Liver (tissue), 8 donors: ENCODE measurements at regions not wholly inside any gene's neighbourhood (a gene's known extent, or its start where the extent isn't known, plus 50 kb on each side); places are given as distances from the start of the nearest gene placed in this dataset.
"Not testable (repeated sequence)": the region's sequence is repeated elsewhere in the genome, so short reads cannot be mapped to it uniquely, and the experiment has no call there.

Source experiments
- DNase-seq: peaks from one replicate; pipeline ENCODE4 v3.0.0-alpha.2; 2017; ENCODE audit warnings: low spot score
- H3K27ac ChIP-seq, 2 donors: one replicate each; pipeline ENCODE4 v1.7.0; 2013; ENCODE audit warnings: inconsistent platforms in 2 of 2, low read length in 2 of 2, control low read depth in 1 of 2, low read depth in 1 of 2, mild to moderate bottlenecking in 1 of 2
- H3K27me3 ChIP-seq, 4 donors: one replicate each; pipeline versions ENCODE4 v1.6.1 to v1.7.0; 2013; ENCODE audit warnings: low read length in 3 of 4, inconsistent platforms in 1 of 4, mild to moderate bottlenecking in 1 of 4, moderate library complexity in 1 of 4; ENCODE audit not compliant: control insufficient read depth in 4 of 4, insufficient read depth in 4 of 4
- H3K36me3 ChIP-seq, 4 donors: one replicate each; pipeline versions ENCODE4 v1.6.1 to v1.7.0; 2013; ENCODE audit warnings: low read length in 3 of 4, mild to moderate bottlenecking in 3 of 4, low read depth in 1 of 4, moderate library complexity in 1 of 4; ENCODE audit not compliant: control insufficient read depth in 4 of 4, insufficient read depth in 3 of 4
- H3K4me1 ChIP-seq, 4 donors: one replicate each; pipeline versions ENCODE4 v1.6.1 to v1.7.0; 2013; ENCODE audit warnings: low read length in 3 of 4, mild to moderate bottlenecking in 3 of 4, moderate library complexity in 1 of 4; ENCODE audit not compliant: control insufficient read depth in 4 of 4, insufficient read depth in 4 of 4
- H3K4me3 ChIP-seq, 3 donors: one replicate each; pipeline versions ENCODE4 v1.6.1 to v1.7.0; 2013; ENCODE audit warnings: low read length in 3 of 3, control low read depth in 1 of 3, low read depth in 1 of 3, mild to moderate bottlenecking in 1 of 3
- H3K9ac ChIP-seq, 2 donors: one replicate each; pipeline ENCODE4 v1.7.0; 2013; ENCODE audit warnings: low read length in 2 of 2, mild to moderate bottlenecking in 2 of 2, moderate library complexity in 2 of 2, control low read depth in 1 of 2, low read depth in 1 of 2
- H3K9me3 ChIP-seq, 4 donors: one replicate each; pipeline versions ENCODE4 v1.6.1 to v1.7.0; 2013; ENCODE audit warnings: low read length in 3 of 4; ENCODE audit not compliant: control insufficient read depth in 4 of 4
- CTCF ChIP-seq: fragments of 150-350 bp; IDR thresholded peaks from 2 replicates; pipeline ENCODE4 v1.5.1; 2017; ENCODE audit warnings: improper control_type of control experiment, low read depth, low read length; ENCODE audit not compliant: missing input control
- EGR1 ChIP-seq, 2 donors: IDR thresholded peaks; 2 replicates each; pipeline ENCODE4 v1.6.1; 2016 to 2018; ENCODE audit warnings: antibody characterized with exemption in 2 of 2, low read depth in 2 of 2
- HNF4A ChIP-seq, 2 donors: conservative IDR thresholded peaks; 2 replicates each; pipeline ENCODE4 v1.6.1; 2016; ENCODE audit warnings: antibody characterized with exemption in 2 of 2, mild to moderate bottlenecking in 2 of 2
- JUND ChIP-seq, 2 donors: IDR thresholded peaks; 2 replicates each; pipeline ENCODE4 v1.6.1; 2016; ENCODE audit warnings: antibody characterized with exemption in 2 of 2
- MAX ChIP-seq: IDR thresholded peaks from 2 replicates; pipeline ENCODE4 v1.6.1; 2016; ENCODE audit warnings: antibody characterized with exemption
- NR2F2 ChIP-seq: IDR thresholded peaks from 2 replicates; pipeline ENCODE4 v1.6.1; 2016; ENCODE audit warnings: antibody characterized with exemption
- RAD21 ChIP-seq, 2 donors: IDR thresholded peaks; 2 replicates each; pipeline ENCODE4 v1.6.1; 2016; ENCODE audit warnings: antibody characterized with exemption in 2 of 2, mild to moderate bottlenecking in 2 of 2
- REST ChIP-seq: IDR thresholded peaks from 2 replicates; pipeline ENCODE4 v1.6.1; 2016; ENCODE audit warnings: antibody characterized with exemption, mild to moderate bottlenecking
- RXRA ChIP-seq, 2 donors: IDR thresholded peaks; 2 replicates each; pipeline ENCODE4 v1.6.1; 2017 to 2018; ENCODE audit warnings: antibody characterized with exemption in 2 of 2, mild to moderate bottlenecking in 1 of 2
- SP1 ChIP-seq: IDR thresholded peaks from 2 replicates; pipeline ENCODE4 v1.6.1; 2018; ENCODE audit warnings: antibody characterized with exemption, mild to moderate bottlenecking
- TAF1 ChIP-seq: conservative IDR thresholded peaks from 2 replicates; pipeline ENCODE4 v1.6.1; 2016; ENCODE audit warnings: antibody characterized with exemption, mild to moderate bottlenecking
- YY1 ChIP-seq: IDR thresholded peaks from 2 replicates; pipeline ENCODE4 v1.6.1; 2016; ENCODE audit warnings: antibody characterized with exemption, mild to moderate bottlenecking
- ZBTB33 ChIP-seq: IDR thresholded peaks from 2 replicates; pipeline ENCODE4 v1.6.1; 2016; ENCODE audit warnings: antibody characterized with exemption
- WGBS: extraction: QIAGEN DNeasy Blood & Tissue Kit; methylation state at CpG from one replicate; pipeline ENCODE4 v1.1.7; 2013; 5-methylcytosine and 5-hydroxymethylcytosine counted together
- donor health status: healthy.
- donor health status: healthy.
- donor health status: healthy.
- donor health status: healthy.
- donor health status: healthy.

- H3K4me1 ChIP-seq, H3K4me3 ChIP-seq, H3K36me3 ChIP-seq, H3K9me3 ChIP-seq, DNase-seq, H3K27me3 ChIP-seq, H3K9ac ChIP-seq, H3K27ac ChIP-seq: not testable (repeated sequence)
- 95% methylated on average over 16 of the region's 16 CpGs for WGBS
Observed at GRCh38 chr2:179385756-179386155, 121.1 kb upstream of the SESTD1 start.

GRCh38 chr2:179383975-179384374 is 119.3 kb upstream of the SESTD1 start:
- Histone ChIP-seq H3K36me3 (no peaks in the 10 kb centered on the region), H3K4me3 (no peak overlapping the region), H3K9me3 (no peaks in the 10 kb centered on the region), H3K27me3 (no peaks in the 10 kb centered on the region), H3K9ac (no peak overlapping the region), H3K27ac (no peak overlapping the region), H3K4me1 (no peaks in the 10 kb centered on the region)
- TF ChIP-seq YY1 (no peak), TAF1 (no peak), RAD21 (IDR thresholded peaks at IDR 0.05) (no peak), REST (no peak), EGR1 (IDR thresholded peaks at IDR 0.05; ENCODE audit: low read depth in 2 of 2) (no peak), RXRA (IDR thresholded peaks at IDR 0.05) (no peak), SP1 (no peak), MAX (no peak), CTCF (no peak), JUND (IDR thresholded peaks at IDR 0.05) (no peak), NR2F2 (no peak), HNF4A (conservative IDR thresholded peaks at IDR 0.05) (no peak), ZBTB33 (no peak)
- DNase-seq: no peak
- 83% methylated on average over 1 of the region's 1 CpG for WGBS
